ENCODE measurements at regions not wholly inside any gene's neighbourhood (a gene's known extent, or its start where the extent isn't known, plus 50 kb on each side); places are given as distances from the start of the nearest gene placed in this dataset.
"Not testable (repeated sequence)": the region's sequence is repeated elsewhere in the genome, so short reads cannot be mapped to it uniquely, and the experiment has no call there.

DNA sequence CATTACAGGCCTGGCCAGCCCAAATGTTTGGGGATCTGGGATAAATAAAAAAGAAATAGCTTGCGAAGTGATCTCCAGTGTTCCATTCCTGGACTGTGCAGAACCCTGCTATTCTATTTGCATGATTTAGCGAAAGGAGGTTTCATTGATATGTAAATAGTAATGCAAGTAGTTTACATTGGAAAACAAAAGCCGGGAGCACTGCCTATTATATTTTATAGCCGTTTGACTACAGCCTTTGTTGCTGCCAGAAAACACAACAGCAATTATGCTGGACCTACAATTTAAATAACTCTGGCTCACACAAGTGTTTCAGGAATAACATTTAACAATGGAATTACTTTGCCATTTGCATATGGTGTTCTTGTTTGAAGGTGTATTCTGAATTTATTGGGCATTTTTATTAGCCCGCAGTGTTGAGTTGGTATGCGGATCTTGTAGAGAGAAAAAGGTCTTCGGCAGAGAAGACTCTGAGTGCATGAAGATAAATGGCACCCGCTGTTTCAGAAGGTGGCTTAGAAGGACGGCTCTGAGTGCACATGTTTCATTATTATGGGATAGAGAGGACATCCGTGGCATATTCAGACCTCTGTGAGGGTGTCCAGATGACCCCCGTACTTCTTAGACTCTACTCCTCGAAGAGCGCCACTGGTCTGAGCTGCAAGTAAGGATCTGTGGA is 315.0 kb downstream of the BRD1 start:
- no peak overlapping the region for H3K4me3 ChIP-seq (ENCODE audit: low read depth, low read length)
- TF ChIP-seq, protein P1, sequence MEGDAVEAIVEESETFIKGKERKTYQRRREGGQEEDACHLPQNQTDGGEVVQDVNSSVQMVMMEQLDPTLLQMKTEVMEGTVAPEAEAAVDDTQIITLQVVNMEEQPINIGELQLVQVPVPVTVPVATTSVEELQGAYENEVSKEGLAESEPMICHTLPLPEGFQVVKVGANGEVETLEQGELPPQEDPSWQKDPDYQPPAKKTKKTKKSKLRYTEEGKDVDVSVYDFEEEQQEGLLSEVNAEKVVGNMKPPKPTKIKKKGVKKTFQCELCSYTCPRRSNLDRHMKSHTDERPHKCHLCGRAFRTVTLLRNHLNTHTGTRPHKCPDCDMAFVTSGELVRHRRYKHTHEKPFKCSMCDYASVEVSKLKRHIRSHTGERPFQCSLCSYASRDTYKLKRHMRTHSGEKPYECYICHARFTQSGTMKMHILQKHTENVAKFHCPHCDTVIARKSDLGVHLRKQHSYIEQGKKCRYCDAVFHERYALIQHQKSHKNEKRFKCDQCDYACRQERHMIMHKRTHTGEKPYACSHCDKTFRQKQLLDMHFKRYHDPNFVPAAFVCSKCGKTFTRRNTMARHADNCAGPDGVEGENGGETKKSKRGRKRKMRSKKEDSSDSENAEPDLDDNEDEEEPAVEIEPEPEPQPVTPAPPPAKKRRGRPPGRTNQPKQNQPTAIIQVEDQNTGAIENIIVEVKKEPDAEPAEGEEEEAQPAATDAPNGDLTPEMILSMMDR (IDR thresholded peaks at IDR 0.05; ENCODE audit: borderline replicate concordance, insufficient read depth, low read depth, low read length), result no peak

DNA sequence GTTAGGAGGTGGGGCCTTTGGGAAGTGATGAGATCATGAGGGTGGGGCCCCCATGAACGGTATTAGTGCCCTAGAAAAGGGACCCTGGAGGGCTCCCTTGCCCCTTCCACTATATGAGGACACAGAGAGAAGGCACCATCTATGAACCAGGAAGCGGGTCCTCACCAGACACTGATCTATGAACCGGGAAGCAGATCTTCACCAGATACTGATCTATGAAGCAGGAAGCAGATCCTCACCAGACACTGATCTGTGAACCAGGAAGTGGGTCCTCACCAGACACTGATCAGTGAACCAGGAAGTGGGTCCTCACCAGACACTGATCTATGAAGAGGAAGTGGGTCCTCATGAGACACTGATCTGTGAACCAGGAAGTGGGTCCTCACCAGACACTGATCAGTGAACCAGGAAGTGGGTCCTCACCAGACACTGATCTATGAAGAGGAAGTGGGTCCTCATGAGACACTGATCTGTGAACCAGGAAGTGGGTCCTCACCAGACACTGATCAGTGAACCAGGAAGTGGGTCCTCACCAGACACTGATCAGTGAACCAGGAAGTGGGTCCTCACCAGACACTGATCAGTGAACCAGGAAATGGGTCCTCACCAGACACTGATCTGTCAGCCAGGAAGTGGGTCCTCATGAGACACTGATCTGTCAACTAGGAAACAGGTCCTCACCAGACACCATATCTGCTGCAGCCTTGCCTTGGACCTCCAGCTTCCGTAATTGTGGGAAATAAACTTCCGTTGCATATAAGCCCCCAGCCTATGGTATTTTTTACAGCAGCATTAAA is 316.1 kb downstream of the BRD1 start:
- not testable (repeated sequence) for H3K4me3 ChIP-seq (ENCODE audit: low read depth, low read length)

DNA sequence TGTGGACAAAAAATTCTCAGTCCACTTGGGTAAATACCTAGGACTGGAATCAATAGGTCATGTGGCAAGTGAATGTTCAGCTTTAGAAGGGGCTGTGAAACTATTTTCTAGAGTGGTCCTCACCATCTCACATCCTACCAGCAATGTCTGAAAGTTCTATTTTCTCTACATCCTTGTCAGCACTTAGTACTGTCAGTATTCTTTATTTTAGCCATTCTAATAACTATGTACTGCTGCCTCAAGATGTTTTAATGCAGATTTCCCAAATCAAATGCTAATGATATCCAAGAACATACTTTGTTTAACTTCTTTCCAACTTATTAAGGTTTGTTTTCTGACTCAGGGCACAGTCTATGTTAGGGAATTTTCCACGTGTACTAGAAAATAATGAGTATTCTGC is 317.0 kb downstream of the BRD1 start:
- no peak overlapping the region for H3K4me3 ChIP-seq (ENCODE audit: low read depth, low read length)
- TF ChIP-seq, protein P1 (IDR thresholded peaks at IDR 0.05; ENCODE audit: borderline replicate concordance, insufficient read depth, low read depth, low read length), result no peak

DNA sequence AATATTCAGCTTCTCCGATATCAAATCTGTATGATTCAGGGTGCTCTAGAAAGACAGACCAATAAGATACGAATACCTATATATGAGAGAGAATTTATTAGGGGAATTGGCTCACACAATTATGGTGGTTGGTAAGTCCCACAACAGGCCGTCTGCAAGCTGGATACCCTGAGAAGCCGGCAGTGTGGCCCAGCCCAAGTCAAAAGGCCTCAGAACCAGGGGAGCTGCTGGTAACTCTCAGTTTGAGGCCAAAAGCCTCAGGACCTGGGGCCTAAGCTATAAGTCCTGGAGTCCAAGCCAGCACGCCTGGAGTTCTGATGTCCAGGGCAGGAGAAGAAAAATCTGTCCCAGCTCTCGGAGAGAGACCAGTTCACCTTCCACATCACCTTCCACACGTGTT is 318.7 kb downstream of the BRD1 start:
- no peak overlapping the region for H3K4me3 ChIP-seq (ENCODE audit: low read depth, low read length)
- TF ChIP-seq, protein P1 (IDR thresholded peaks at IDR 0.05; ENCODE audit: borderline replicate concordance, insufficient read depth, low read depth, low read length), result no peak

DNA sequence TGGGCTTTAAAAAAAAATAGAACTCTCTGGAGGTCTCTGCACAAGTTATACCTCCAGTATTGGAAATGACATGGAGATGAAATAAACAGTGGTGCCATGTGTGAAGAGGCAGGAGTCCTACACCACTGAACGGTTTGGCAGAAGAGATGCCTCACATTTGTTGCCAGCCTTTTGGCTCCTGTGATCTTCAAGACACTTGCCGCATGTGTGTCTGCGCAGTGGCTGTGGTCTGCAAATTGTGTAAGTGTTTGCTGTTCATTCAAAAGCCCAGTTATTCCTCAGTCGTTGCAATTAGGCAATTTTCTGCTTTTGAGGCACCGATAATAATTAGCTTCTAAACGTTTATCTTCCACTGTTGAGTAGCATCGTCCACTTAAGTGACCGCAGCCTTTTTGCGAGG is 319.1 kb downstream of the BRD1 start:
- H3K4me3 ChIP-seq (ENCODE audit: low read depth, low read length), result no peak overlapping the region
- TF ChIP-seq, protein P1 (IDR thresholded peaks at IDR 0.05; ENCODE audit: borderline replicate concordance, insufficient read depth, low read depth, low read length), result no peak

DNA sequence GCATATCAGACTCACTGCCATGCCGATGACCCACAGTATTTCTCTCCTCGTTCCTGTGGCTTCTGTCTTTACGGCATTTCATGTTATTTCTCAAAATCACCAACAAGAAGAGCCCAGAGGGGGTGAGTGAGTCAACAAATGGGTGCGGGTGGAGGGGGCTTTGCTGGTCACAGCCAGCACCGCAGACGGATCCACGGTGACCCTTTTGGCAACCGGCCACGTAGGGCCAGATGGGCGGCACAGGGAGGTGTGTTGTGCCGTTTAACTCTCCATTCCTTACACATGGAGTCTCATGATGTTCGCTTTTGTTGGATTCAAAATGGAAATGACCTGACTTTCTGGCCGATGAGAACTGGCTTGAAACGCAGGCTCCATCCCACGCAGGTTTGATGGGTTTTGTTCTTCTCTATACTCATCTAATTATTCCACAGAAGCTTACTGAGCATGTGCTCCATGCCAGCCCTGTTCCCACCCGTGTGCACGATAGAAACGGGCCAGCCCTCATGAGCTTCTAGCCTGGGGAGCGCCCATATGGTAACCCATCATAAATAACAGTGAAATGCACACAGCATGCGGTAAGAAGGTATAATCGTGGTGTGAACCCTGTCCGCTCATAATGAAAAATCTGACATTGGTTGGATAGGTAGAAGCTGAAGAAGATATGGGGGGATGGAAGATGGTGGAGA is 319.9 kb downstream of the BRD1 start:
- TF ChIP-seq, protein P1 (IDR thresholded peaks at IDR 0.05; ENCODE audit: borderline replicate concordance, insufficient read depth, low read depth, low read length), result no peak
- H3K4me3 ChIP-seq (ENCODE audit: low read depth, low read length), result no peak overlapping the region

DNA sequence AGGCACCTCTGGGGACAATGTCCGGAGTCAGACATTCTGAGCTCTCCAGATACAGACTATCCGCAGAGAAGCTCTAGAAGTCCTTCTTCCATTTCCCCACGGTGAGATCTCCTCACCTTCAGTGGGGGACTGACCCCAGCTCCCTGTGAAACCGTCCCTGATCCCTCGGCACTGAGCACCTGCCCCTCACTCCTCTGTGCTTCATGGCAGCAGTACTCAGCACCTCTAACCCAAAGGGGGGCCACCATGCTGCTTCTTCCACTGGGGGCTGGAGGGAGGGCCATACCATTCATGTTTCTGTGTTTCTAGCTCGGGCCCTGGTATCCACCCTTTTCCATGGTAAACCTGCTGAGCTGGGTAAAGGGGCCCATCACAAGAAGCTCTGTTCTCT is 321.7 kb downstream of the BRD1 start:
- no peak overlapping the region for H3K4me3 ChIP-seq (ENCODE audit: low read depth, low read length)
- TF ChIP-seq, protein P1 (IDR thresholded peaks at IDR 0.05; ENCODE audit: borderline replicate concordance, insufficient read depth, low read depth, low read length), result no peak
